Endothelial cell (in vitro differentiated cells): ENCODE measurements at regions not wholly inside any gene's neighbourhood (a gene's known extent, or its start where the extent isn't known, plus 50 kb on each side); places are given as distances from the start of the nearest gene placed in this dataset.

ENCODE experiments used
- DNase-seq: peaks from one replicate; pipeline ENCODE4 v3.0.0; 2021; ENCODE audit warnings: low spot score
- H3K27ac Mint-ChIP-seq: one replicate; pipeline ENCODE4 v1.8.0; 2021; ENCODE audit warnings: mixed read lengths, inconsistent platforms; ENCODE audit not compliant: unreplicated experiment
- H3K27me3 Mint-ChIP-seq: one replicate; pipeline ENCODE4 v1.8.0; 2021; ENCODE audit warnings: mild to moderate bottlenecking, moderate library complexity, mixed read lengths, inconsistent platforms; ENCODE audit not compliant: unreplicated experiment
- H3K36me3 Mint-ChIP-seq: one replicate; pipeline ENCODE4 v1.8.0; 2021; ENCODE audit warnings: mild to moderate bottlenecking, low read depth, mixed read lengths, inconsistent platforms; ENCODE audit not compliant: unreplicated experiment
- H3K4me1 Mint-ChIP-seq: one replicate; pipeline ENCODE4 v1.8.0; 2021; ENCODE audit warnings: mild to moderate bottlenecking, mixed read lengths, inconsistent platforms; ENCODE audit not compliant: unreplicated experiment
- H3K4me3 Mint-ChIP-seq: one replicate; pipeline ENCODE4 v1.8.0; 2021; ENCODE audit warnings: mild to moderate bottlenecking, mixed read lengths, inconsistent platforms; ENCODE audit not compliant: unreplicated experiment
- H3K9me3 Mint-ChIP-seq: one replicate; pipeline ENCODE4 v1.8.0; 2021; ENCODE audit warnings: mixed read lengths, inconsistent platforms; ENCODE audit not compliant: unreplicated experiment
- TF ChIP-seq, protein P1 (sequence below): fragments of 200-600 bp; sonication (generic); IDR thresholded peaks from one replicate; pipeline ENCODE4 v1.5.0; 2021; ENCODE audit warnings: antibody characterized with exemption; ENCODE audit not compliant: unreplicated experiment

DNA sequence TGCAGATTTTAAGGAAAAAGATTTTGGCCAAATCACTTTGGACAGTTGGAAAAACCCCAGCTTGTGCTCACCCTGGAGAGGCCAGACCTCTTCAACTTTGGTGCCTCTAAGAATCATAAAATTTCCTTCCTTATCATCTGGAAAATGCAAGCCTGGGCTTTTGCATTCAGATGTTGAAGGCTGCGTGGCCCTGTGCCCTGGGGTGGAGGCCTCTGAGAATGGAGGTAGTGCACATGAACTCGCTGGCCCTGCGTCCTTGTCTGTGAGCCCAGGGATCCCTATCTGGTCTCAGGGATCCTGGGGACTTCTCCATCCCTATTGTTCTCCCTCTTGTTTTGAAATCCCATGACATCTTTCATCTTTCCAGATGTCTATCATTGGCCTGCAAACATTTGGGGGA lies 64.6 kb upstream of the ARNT2 start:
- DNase-seq = no peak
- no peak overlapping the region for H3K27ac Mint-ChIP-seq
- H3K9me3 Mint-ChIP-seq = no peaks in the 10 kb centered on the region
- H3K36me3 Mint-ChIP-seq = no peaks in the 10 kb centered on the region
- peaks cover 1% of the 10 kb centered on the region for H3K27me3 Mint-ChIP-seq
- H3K4me1 Mint-ChIP-seq = no peaks in the 10 kb centered on the region
- no peak overlapping the region for H3K4me3 Mint-ChIP-seq
- TF ChIP-seq, protein P1, sequence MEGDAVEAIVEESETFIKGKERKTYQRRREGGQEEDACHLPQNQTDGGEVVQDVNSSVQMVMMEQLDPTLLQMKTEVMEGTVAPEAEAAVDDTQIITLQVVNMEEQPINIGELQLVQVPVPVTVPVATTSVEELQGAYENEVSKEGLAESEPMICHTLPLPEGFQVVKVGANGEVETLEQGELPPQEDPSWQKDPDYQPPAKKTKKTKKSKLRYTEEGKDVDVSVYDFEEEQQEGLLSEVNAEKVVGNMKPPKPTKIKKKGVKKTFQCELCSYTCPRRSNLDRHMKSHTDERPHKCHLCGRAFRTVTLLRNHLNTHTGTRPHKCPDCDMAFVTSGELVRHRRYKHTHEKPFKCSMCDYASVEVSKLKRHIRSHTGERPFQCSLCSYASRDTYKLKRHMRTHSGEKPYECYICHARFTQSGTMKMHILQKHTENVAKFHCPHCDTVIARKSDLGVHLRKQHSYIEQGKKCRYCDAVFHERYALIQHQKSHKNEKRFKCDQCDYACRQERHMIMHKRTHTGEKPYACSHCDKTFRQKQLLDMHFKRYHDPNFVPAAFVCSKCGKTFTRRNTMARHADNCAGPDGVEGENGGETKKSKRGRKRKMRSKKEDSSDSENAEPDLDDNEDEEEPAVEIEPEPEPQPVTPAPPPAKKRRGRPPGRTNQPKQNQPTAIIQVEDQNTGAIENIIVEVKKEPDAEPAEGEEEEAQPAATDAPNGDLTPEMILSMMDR = no peak

DNA sequence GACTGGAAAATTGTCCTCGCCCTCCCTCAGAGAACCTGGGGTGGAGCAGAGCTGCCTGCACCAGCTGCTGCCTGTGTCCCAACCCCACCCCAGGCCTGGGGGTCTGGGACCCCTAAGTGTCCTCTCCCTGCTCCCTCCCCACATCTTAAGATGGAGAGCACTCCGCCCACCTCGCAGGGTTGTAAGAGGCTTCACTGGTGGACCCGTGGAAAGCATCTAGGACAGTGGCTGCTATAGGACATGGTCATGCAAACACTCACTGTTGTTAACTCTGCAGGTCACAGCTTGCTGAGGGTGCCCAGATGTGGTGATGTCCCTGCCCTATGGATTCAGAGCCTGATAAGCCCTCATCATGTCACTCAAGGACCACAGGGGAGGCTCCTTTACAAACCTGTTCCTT lies 62.0 kb upstream of the ARNT2 start:
- Mint-ChIP-seq H3K36me3 (no peaks in the 10 kb centered on the region), H3K27me3 (peaks cover 1% of the 10 kb centered on the region), H3K4me3 (no peak overlapping the region), H3K9me3 (no peaks in the 10 kb centered on the region), H3K27ac (no peak overlapping the region), H3K4me1 (no peaks in the 10 kb centered on the region)
- DNase-seq = no peak
- TF ChIP-seq, protein P1 = no peak

- TF ChIP-seq, protein P1 = no peak
- H3K4me3 Mint-ChIP-seq = no peak overlapping the region
- H3K27me3 Mint-ChIP-seq = peaks cover 1% of the 10 kb centered on the region
- no peaks in the 10 kb centered on the region for H3K4me1 Mint-ChIP-seq
- no peaks in the 10 kb centered on the region for H3K36me3 Mint-ChIP-seq
- H3K9me3 Mint-ChIP-seq = no peaks in the 10 kb centered on the region
- no peak overlapping the region for H3K27ac Mint-ChIP-seq
- DNase-seq = no peak
These were observed 60.6 kb upstream of the ARNT2 start for GRCh38 chr15:80343554-80343992.

DNA sequence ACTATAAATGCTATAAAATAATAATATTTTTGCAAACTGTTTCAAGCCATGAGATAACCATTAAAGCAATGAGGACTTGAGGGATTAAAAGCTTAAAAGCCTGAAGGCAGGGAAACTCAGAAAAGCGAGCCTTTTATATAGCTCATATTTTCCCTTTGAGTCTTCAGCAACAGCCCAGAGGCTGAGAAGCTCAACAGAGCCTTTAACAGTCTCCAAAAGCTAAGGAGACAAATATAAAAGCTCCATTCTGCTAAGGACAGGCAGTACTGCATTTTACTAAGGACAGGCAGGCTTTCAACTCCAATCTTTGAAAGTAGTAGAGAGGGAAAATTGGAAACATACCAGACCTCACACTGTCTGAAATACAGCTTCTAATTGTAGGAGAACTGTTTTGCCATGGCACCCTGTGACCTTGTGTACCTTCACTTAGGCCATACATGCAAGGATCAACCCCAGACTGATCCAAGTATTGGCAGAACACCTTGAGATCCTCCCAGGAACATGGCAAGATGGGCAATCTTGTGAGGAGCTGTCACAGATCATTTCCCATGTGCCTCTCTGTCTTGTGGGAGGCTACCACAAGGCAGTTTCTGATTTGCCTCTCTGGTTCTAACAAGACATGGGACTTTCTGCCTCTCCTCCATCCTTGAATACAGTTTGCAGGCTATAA lies 53.1 kb upstream of the ARNT2 start:
- no peaks in the 10 kb centered on the region for H3K9me3 Mint-ChIP-seq
- DNase-seq = no peak
- TF ChIP-seq, protein P1 = no peak
- no peak overlapping the region for H3K4me3 Mint-ChIP-seq
- H3K36me3 Mint-ChIP-seq = no peaks in the 10 kb centered on the region
- no peak overlapping the region for H3K27ac Mint-ChIP-seq
- H3K4me1 Mint-ChIP-seq = no peaks in the 10 kb centered on the region
- no peaks in the 10 kb centered on the region for H3K27me3 Mint-ChIP-seq
